Liver (tissue), 7 donors: ENCODE measurements at regions not wholly inside any gene's neighbourhood (a gene's known extent, or its start where the extent isn't known, plus 50 kb on each side); places are given as distances from the start of the nearest gene placed in this dataset.
A peak's percentile ranks its signal among the peaks of the same experiment; 100 is the strongest.

Source experiments
- DNase-seq: peaks from one replicate; pipeline ENCODE4 v3.0.0-alpha.2; 2017; ENCODE audit warnings: low spot score
- H3K27ac ChIP-seq, 2 donors: one replicate each; pipeline ENCODE4 v1.7.0; 2013; ENCODE audit warnings: inconsistent platforms in 2 of 2, low read length in 2 of 2, control low read depth in 1 of 2, low read depth in 1 of 2, mild to moderate bottlenecking in 1 of 2
- H3K27me3 ChIP-seq, 4 donors: one replicate each; pipeline versions ENCODE4 v1.6.1 to v1.7.0; 2013; ENCODE audit warnings: low read length in 3 of 4, inconsistent platforms in 1 of 4, mild to moderate bottlenecking in 1 of 4, moderate library complexity in 1 of 4; ENCODE audit not compliant: control insufficient read depth in 4 of 4, insufficient read depth in 4 of 4
- H3K36me3 ChIP-seq, 4 donors: one replicate each; pipeline versions ENCODE4 v1.6.1 to v1.7.0; 2013; ENCODE audit warnings: low read length in 3 of 4, mild to moderate bottlenecking in 3 of 4, low read depth in 1 of 4, moderate library complexity in 1 of 4; ENCODE audit not compliant: control insufficient read depth in 4 of 4, insufficient read depth in 3 of 4
- H3K4me1 ChIP-seq, 4 donors: one replicate each; pipeline versions ENCODE4 v1.6.1 to v1.7.0; 2013; ENCODE audit warnings: low read length in 3 of 4, mild to moderate bottlenecking in 3 of 4, moderate library complexity in 1 of 4; ENCODE audit not compliant: control insufficient read depth in 4 of 4, insufficient read depth in 4 of 4
- H3K4me3 ChIP-seq, 3 donors: one replicate each; pipeline versions ENCODE4 v1.6.1 to v1.7.0; 2013; ENCODE audit warnings: low read length in 3 of 3, control low read depth in 1 of 3, low read depth in 1 of 3, mild to moderate bottlenecking in 1 of 3
- H3K9ac ChIP-seq, 2 donors: one replicate each; pipeline ENCODE4 v1.7.0; 2013; ENCODE audit warnings: low read length in 2 of 2, mild to moderate bottlenecking in 2 of 2, moderate library complexity in 2 of 2, control low read depth in 1 of 2, low read depth in 1 of 2
- H3K9me3 ChIP-seq, 4 donors: one replicate each; pipeline versions ENCODE4 v1.6.1 to v1.7.0; 2013; ENCODE audit warnings: low read length in 3 of 4; ENCODE audit not compliant: control insufficient read depth in 4 of 4
- ATF3 ChIP-seq: IDR thresholded peaks from 2 replicates; pipeline ENCODE4 v1.6.1; 2016; ENCODE audit warnings: antibody characterized with exemption
- FOXA1 ChIP-seq: IDR thresholded peaks from 2 replicates; pipeline ENCODE4 v1.6.1; 2016; ENCODE audit warnings: antibody characterized with exemption
- FOXA2 ChIP-seq: IDR thresholded peaks from 2 replicates; pipeline ENCODE4 v1.6.1; 2016; ENCODE audit warnings: antibody characterized with exemption
- GABPA ChIP-seq, 2 donors: IDR thresholded peaks in 1 of 2; conservative IDR thresholded peaks in 1 of 2; 2 replicates each; pipeline ENCODE4 v1.6.1; 2016; ENCODE audit warnings: antibody characterized with exemption in 2 of 2, mild to moderate bottlenecking in 1 of 2, moderate library complexity in 1 of 2
- HNF4A ChIP-seq, 2 donors: conservative IDR thresholded peaks; 2 replicates each; pipeline ENCODE4 v1.6.1; 2016; ENCODE audit warnings: antibody characterized with exemption in 2 of 2, mild to moderate bottlenecking in 2 of 2
- JUND ChIP-seq, 2 donors: IDR thresholded peaks; 2 replicates each; pipeline ENCODE4 v1.6.1; 2016; ENCODE audit warnings: antibody characterized with exemption in 2 of 2
- MAX ChIP-seq: IDR thresholded peaks from 2 replicates; pipeline ENCODE4 v1.6.1; 2016; ENCODE audit warnings: antibody characterized with exemption
- RAD21 ChIP-seq, 2 donors: IDR thresholded peaks; 2 replicates each; pipeline ENCODE4 v1.6.1; 2016; ENCODE audit warnings: antibody characterized with exemption in 2 of 2, mild to moderate bottlenecking in 2 of 2
- REST ChIP-seq: IDR thresholded peaks from 2 replicates; pipeline ENCODE4 v1.6.1; 2016; ENCODE audit warnings: antibody characterized with exemption, mild to moderate bottlenecking
- RXRA ChIP-seq, 2 donors: IDR thresholded peaks; 2 replicates each; pipeline ENCODE4 v1.6.1; 2017 to 2018; ENCODE audit warnings: antibody characterized with exemption in 2 of 2, mild to moderate bottlenecking in 1 of 2
- SP1 ChIP-seq: IDR thresholded peaks from 2 replicates; pipeline ENCODE4 v1.6.1; 2018; ENCODE audit warnings: antibody characterized with exemption, mild to moderate bottlenecking
- TAF1 ChIP-seq: conservative IDR thresholded peaks from 2 replicates; pipeline ENCODE4 v1.6.1; 2016; ENCODE audit warnings: antibody characterized with exemption, mild to moderate bottlenecking
- YY1 ChIP-seq: IDR thresholded peaks from 2 replicates; pipeline ENCODE4 v1.6.1; 2016; ENCODE audit warnings: antibody characterized with exemption, mild to moderate bottlenecking
- ZBTB33 ChIP-seq: IDR thresholded peaks from 2 replicates; pipeline ENCODE4 v1.6.1; 2016; ENCODE audit warnings: antibody characterized with exemption
- WGBS: extraction: QIAGEN DNeasy Blood & Tissue Kit; methylation state at CpG from one replicate; pipeline ENCODE4 v1.1.7; 2013; 5-methylcytosine and 5-hydroxymethylcytosine counted together
- donor health status: healthy.
- donor health status: healthy.
- donor health status: healthy.
- donor health status: healthy.

GRCh38 chr3:158882445-158882844 lies 80.6 kb downstream of the MFSD1 start:
- no peak for TF ChIP-seq ZBTB33
- TF ChIP-seq GABPA (IDR thresholded peaks at IDR 0.05 in 1 of 2, conservative IDR thresholded peaks at IDR 0.05 in 1 of 2): no peak
- TF ChIP-seq RXRA (IDR thresholded peaks at IDR 0.05): no peak
- no peak for TF ChIP-seq HNF4A (conservative IDR thresholded peaks at IDR 0.05)
- TF ChIP-seq JUND (IDR thresholded peaks at IDR 0.05): no peak
- no peak for TF ChIP-seq MAX
- no peak for TF ChIP-seq FOXA2
- no peak for TF ChIP-seq ATF3
- no peak for TF ChIP-seq REST
- no peak for TF ChIP-seq SP1
- TF ChIP-seq FOXA1: no peak
- no peak for TF ChIP-seq YY1
- no peak for TF ChIP-seq TAF1
- TF ChIP-seq RAD21 (IDR thresholded peaks at IDR 0.05): no peak
- no peak for DNase-seq
- Histone ChIP-seq H3K9ac (no peak overlapping the region), H3K36me3 (no peaks in the 10 kb centered on the region), H3K4me1 (no peaks in the 10 kb centered on the region), H3K4me3 (no peak overlapping the region), H3K9me3 (no peaks in the 10 kb centered on the region), H3K27me3 (no peaks in the 10 kb centered on the region), H3K27ac (no peak overlapping the region)
- 84% methylated on average over 4 of the region's 4 CpGs for WGBS

GRCh38 chr3:158896729-158897128 lies 94.9 kb downstream of the MFSD1 start:
- no peaks in the 10 kb centered on the region for H3K4me1 ChIP-seq
- no peak overlapping the region for H3K27ac ChIP-seq
- no peak for TF ChIP-seq GABPA (IDR thresholded peaks at IDR 0.05 in 1 of 2, conservative IDR thresholded peaks at IDR 0.05 in 1 of 2)
- peak; percentile 17 for TF ChIP-seq REST
- TF ChIP-seq ATF3: no peak
- TF ChIP-seq HNF4A (conservative IDR thresholded peaks at IDR 0.05): peak; percentile 66 to 75
- H3K27me3 ChIP-seq: no peaks in the 10 kb centered on the region
- WGBS: 30% methylated on average over 6 of the region's 6 CpGs
- no peak overlapping the region for H3K4me3 ChIP-seq
- no peaks in the 10 kb centered on the region for H3K9me3 ChIP-seq
- no peaks in the 10 kb centered on the region for H3K36me3 ChIP-seq
- no peak overlapping the region for H3K9ac ChIP-seq
- no peak for DNase-seq
